HG03439 (cell line): ENCODE measurements at regions not wholly inside any gene's neighbourhood (a gene's known extent, or its start where the extent isn't known, plus 50 kb on each side); places are given as distances from the start of the nearest gene placed in this dataset.

Source experiments
- ATAC-seq: cut with Tn5 transposase; IDR thresholded peaks from one replicate; pipeline ENCODE4 v1.9.1; 2021; ENCODE audit warnings: mild to moderate bottlenecking, moderate library complexity; ENCODE audit not compliant: unreplicated experiment

DNA sequence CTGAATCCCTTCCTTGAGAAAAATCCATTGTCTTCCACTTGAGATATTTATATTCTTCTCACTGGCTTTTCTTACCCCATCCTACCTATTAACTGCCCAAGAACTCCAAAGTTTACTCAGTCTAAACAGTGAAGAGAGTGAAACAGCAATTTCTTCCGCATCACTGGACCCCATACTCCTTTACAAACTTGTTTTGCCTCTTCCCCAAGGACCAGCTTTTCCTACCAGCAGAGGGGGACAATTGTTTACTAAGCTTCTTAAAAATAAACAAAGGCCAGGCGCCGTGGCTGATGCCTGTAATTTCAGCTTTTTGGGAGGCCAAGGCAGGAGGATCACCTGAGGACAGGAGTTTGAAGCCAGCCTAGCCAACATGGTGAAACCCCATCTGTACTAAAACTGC is 52.0 kb downstream of the LRATD1 start:
- no peak for ATAC-seq

DNA sequence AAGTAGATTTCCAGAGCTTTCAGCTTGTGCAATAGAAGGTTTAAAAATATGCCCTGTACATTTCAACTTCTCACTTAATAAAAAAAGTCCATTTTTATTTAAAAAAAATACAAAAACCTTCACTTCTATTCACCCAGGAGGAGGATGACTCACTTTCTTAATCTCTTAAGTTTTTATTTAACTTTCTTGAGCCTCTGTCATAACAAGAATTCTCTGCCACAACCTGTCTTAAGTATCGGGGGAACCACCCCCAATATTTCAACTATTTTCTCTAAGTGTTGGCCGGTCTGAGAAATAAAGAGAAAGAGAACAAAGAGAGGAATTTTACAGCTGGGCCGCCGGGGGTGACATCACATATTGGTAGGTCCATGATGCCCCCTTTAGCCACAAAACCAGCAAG is 58.4 kb downstream of the LRATD1 start:
- ATAC-seq = no peak

DNA sequence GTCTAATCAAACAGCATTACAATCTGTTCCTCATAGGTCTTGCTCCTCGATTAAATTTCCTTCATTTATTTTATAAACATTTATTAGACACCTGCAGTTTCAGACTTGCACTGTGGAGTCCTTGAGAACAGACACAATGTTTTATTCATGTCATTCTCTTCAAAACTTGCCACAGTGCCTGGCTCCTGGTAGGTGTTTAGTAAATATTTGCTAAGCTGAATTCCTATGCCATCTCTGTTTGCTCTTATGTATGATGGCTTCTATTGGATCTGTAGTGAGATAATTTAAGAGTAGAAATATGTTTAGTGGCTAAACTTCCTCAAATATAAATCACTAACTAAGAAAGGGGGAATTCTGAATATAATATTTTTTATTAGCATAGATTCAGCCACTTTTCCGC is 61.4 kb downstream of the LRATD1 start:
- ATAC-seq = no peak

DNA sequence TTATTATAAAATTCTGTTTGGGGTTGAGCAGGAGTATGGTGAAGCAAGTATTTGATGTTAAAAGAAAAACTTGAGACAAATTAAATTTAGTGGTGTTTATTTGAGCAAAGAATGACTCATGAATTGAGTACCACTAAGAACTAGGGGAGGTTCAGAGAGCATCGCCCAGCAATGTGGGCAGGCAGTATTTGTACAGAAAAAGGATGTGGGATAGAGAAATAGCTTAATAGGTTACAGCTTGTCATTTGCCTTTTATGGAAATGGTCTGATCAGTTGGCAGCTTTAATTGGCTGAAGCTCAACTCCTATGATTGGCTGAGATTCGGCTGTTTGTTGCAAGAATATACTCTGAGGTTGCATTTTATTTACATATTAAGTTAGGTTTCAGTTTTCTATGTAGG is 68.2 kb downstream of the LRATD1 start:
- ATAC-seq = no peak

DNA sequence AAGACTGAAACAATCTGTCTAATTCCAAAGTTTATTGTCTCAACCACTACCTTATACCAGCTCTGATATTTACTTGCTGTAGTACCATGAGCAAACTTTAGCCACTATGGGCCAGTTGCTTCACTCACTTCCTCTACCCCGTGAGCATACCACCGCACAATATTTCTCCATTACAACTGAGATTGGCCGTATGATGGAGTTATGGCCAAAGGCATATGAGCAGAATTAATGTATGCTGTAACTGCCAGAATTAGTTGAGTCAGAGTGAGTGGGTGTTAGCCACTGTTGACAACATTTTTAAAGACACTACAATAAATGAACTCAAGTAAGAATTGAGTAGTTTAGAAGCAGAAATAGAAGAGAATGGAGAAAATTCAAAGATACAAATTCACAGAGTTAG is 69.7 kb downstream of the LRATD1 start:
- ATAC-seq = no peak

DNA sequence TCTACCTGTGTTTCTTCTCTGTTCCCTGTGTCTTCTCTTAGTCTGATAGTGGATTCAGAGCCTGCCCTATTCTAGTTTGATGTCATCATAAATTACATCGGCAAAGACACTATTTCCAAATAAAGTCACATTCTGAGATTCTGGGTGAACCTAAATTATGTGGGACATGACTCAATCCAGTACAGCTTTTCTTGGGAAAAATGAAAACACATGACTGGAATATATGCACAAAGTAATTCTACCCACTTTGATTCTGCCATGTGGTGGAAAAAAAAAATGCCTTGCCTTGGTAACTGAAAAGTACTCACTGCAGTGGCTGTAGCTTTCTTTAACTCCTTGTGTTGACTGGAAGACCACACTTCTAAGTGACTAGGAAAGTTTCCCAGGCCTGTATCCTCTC is 73.7 kb downstream of the LRATD1 start:
- no peak for ATAC-seq

DNA sequence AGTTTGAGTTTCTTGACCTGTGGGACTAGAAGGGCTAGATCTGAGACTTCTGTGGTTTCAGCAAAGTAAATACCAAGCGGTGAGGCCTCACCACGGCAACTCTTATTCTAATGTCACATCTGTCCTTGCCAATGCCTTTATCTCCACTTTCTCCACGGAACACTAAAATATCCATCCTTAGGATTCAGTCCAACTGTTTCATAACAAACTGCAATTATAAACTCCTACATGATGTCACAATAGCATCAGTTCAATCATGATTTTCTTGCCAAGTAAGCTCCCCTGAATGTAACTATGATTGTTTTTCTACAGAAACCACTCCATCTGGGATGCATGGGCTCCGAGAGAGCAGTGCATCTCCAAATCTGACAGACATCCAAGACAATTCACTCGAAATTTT is 79.6 kb downstream of the LRATD1 start:
- no peak for ATAC-seq

DNA sequence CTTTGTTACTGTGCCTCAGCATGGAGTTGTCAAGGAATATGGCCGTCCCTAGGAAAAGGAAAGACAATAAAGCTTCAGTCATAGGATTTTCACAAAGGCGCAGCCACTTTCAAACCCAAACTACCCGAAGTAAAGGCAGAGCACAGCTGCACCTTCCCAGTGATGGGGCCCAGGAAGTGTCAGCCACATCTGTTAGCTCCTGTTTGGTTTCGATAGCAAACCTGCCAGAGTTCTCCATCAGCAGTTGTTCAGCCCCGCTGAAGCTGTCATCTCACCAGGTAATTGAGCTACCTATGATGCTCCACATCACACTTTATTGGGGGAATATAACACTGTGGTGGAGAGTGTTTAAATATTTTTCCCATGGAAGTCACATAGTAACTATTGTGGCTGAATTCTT is 80.7 kb downstream of the LRATD1 start:
- no peak for ATAC-seq

DNA sequence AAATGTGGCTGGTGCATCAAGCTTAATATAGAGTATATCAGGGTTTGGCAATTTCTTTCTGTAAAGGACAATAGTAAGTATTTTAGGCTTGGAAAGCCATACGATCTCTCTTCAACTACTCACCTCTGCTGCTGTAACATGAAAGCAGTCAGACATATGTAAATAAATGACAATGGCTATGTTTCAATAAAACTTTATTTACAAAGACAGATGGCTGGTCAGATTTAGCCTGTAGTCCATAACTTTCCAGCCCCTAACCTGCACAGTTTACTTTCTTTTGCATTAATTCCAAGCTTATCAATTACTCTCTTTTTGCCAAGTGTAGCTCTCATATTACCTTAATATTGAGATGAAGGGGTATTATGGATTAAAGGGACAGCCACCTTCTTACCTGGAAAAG is 83.1 kb downstream of the LRATD1 start:
- no peak for ATAC-seq

DNA sequence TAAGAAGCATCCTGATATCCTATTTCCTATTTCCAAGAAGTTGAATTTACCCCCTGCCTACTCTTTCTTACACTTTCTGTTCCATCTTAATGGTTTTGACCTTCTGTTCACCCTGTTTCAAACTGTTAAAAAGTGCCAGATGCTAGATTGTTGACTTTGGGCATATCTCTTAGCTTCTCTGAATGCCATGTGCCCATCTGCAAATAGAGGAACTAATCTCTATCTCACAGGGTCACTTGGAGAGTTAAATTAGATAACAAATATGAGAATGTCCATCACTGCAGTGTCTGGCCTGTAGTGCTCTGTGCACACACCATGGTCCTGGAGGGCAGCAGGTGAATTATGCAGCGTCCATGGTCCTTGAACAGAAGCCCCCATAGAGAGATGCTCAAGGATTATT is 83.8 kb downstream of the LRATD1 start:
- ATAC-seq = no peak

DNA sequence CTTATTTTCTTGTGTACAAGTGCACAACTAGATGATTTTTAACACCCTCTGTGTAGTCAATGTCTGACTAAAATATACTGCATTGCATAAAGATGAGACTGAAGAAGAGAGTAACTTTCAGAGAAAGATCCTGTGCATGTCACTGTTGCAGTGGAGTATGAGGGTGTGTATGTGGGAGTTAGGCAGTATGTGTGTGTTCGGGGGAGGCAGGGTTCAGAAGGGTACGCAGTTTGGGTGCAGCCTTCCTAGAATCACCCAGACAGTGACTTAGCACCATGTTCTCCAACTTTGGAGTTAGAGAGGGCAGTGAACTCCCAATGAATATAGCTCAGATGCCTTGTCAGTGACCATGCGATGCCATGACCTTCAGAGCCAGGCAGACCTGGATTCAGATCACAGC is 84.6 kb downstream of the LRATD1 start:
- ATAC-seq = no peak

DNA sequence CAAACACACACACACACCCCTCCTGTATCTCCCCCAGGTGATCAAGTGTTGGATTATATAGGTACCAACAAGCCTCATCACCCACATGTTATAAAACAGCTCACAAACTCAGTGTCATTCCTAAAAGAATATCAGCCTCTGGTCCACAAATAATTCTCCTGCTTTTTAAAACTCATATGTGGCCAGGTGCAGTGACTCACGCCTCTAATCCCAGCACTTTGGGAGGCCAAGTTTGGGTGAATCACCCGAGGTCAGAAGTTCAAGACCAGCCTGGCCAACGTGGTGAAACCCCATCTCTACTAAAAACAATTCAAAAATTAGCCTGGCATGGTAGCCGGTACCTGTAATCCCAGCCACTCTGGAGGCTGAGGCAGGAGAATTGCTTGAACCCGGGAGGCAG is 87.8 kb downstream of the LRATD1 start:
- ATAC-seq = no peak

DNA sequence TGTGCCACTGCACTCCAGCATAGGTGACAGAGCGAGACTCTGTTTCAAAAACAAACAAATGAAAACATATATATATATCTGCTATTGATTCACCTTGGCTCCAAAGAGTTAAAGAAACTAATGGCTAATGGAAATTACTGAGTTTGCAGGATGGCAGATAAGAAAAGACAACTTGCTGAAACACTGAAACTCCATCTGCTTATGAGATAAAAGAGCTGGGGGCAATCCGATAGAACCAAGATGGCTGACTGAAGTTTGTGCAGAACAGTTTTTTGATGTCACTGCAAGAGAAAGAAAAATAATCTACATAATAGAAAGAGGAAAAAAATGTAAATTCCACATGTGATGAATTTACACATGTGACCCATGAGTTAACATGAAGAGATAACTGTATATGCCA is 88.2 kb downstream of the LRATD1 start:
- no peak for ATAC-seq

DNA sequence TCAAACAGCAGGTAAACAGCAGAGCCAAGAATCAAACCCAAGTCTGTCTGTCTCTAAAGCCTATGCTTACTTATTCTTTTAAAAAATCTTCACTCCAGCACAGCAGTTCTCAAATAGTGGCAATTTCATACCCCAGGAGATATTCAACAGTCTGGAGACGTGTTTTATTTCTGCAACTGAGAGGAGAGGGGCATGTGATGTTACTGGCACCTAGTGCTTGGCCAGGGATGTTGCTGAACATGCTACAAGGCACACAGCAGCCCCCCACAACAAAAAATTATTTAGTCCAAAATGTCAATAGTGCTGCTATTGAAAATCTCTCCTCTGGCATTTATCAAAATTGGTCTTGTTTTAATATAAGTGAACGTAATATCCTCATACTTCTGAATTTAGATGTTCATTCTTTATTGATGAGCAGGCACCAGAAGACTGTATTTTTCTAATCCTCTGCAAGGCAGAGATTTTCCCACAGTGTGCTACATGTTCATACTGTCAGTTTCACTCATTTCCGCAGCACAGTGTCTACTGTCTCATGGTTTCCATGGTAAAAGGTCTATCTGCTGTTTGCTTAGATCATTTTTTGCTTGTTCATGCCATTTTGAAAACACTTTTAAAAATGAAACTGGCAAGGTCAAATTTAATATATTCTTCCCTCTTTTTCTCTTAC is 90.5 kb downstream of the LRATD1 start:
- no peak for ATAC-seq

DNA sequence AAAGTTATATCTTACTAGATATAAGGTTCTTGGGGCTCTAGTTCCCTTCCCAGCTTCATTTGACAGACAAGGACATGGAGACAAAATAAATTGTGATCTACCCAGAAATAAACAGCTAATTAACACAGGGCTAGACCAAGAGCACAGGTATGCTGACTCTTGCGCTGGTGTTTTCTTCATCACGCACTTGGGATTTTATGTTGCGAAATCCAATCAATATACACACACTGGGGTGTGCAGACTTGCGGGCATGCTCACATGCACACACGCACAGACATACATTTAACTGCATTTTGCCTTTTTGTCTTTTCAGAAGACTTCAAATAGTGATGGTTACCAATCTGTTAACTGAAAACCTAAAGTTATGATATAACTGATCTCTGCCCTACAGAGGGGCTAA is 91.2 kb downstream of the LRATD1 start:
- no peak for ATAC-seq

DNA sequence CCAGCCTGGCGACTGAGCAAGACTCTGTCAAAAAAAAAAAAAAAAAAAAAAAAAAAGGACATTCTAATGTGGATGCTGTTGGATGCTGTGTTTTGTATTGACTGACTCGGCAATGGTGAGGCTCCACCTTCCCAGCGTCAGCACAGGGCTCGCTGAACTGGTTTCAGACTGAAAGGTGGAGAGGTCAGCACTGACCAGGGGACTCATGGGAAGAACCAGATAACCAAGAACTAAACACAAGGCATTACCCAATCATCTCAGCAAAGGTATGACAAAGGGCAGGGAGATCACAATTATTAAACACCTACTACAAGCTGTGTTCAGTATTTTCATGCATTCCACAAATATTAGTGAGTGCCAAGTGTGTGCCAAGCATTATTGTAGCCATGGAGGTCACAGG is 103.2 kb downstream of the LRATD1 start:
- no peak for ATAC-seq

DNA sequence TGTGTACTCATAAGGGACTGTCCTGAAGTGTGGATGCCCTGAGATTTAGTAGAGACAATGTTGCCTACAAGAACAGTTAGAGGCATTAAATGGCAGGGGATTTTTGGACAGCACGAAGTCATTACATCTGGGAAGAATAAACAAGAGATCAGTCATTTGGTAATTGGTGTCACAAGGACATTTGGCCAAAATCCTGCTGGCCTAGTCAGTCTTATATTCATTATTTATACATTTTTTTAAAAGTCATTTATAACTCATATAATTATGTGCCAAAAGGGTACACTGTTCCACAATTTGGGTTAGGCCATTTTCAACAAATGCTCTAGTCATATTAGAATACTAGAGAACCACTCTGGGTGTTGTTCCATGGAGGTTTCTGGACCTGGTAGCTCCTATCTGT is 104.7 kb downstream of the LRATD1 start:
- no peak for ATAC-seq

DNA sequence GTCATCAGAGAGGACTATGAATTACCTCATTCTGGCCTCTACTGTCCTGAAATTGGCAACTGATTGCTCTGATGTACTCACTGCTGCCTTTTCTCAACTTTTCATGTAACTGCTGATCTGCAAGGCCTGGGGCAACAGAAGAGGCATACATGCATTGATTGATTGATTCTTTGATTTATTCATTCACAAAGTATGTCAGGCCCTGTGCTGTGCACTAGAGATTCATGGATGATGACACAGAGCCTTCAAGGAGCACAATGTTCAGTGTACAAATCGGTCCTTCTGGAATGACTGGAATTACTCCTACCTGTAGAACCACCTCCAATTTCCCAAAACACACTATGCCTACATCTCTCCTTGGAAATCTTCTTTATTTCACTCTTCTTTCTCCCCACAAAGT is 111.3 kb downstream of the LRATD1 start:
- no peak for ATAC-seq

DNA sequence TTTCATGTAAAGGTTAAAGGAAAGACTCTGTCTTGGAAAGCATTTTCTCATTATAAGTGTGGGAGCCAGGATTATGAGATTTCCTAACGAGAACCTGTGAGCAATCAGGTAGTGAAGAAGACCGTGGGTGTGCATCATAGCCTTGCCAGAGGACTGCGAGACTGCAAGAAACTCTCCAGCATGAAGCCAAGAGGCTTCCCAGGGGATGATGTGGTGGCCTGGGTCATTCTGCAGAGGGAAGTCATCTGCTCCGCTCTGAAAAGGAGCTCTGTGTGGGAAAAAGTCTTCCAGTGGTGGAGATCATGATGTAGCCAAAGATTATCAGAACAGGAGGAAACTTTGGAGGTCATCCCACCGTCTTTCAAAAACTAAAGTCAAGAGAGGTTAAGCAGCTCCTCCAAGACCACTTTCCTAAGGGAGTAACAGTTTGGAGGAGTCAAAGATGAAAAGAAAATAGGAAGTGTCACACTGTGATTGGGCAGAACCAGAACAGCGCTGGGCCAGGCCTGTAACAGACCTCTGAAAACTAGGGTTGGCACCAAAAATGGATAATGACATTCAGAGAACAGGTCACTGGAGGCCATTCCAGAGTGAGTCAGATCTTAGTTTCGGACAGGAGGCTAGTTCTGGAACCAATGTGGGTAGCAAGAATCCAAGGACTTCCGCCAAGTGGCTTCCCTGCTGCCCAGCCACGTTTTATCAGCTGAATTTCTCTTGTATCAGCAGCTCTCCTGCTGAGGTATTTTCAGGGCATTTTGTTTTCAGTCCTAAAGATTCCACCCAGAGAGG is 113.0 kb downstream of the LRATD1 start:
- no peak for ATAC-seq

DNA sequence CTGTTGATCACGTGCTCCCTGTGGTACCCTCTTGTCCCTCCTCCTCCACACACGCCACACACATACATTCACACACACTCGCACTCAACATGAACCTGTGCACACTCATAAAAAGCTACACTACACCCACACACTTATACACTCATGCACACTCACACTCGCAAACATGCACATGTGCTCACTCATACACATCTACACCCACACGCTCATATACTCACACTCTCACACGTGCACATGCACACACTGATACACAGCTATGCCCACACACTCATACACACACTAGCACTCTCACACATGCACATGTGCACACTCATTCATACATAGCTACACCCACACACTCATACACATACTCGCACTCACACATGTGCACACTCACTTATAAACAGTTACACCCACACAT is 113.6 kb downstream of the LRATD1 start:
- ATAC-seq = no peak

DNA sequence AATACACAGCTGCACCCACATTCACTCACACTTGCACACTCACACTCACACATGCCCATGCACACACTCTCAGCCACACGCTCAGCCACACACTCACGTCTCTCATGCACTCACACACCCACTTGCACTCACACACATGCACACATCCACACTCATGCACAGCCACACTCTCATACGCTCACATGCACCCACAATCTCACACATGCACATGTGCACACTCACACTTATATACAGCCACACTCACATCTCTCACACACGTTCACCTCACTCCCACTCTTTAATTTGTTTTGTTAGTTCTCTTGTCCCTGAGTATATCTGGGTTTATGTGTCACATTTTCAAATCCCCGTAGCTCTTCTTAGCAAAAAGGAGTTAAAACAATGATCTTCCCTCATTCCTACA is 114.9 kb downstream of the LRATD1 start:
- ATAC-seq = no peak

DNA sequence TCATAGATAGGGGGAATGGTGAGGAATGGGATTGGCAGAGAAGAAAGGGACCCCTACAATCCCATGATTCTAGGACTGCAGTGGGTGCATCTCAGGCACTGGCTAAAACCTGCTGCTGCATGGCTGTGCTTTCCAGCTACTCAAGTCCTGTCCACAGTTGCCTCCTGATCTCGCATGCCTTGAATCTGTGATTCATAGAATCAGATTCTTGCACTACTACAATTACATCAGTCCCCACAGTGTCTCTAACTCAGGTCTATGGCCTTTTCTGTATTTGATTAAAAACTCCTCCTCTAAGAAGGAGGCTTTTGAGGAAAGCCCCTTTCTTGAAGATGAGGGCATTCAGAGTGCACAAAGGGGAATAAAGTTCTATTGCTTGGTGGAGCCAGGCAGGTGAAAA is 117.4 kb downstream of the LRATD1 start:
- no peak for ATAC-seq

DNA sequence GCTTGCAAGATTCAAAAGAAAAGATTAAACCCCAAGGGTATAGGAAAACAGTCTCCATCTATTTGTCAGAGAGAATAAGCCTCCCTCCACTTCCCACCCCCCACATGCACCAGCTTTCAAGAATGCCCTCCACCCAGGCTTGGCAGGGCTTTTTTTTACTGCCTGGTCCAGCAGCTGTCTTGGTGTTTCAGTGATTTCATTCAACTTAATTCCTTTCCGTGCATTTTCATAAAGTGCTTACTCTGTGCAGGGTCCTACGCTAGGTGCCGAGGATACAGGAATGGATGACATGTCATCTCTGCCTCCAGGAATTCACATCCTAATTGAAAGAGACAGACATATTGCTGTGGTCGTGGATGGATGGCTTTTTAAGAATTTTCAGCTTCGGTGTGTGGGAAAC is 117.9 kb downstream of the LRATD1 start:
- ATAC-seq = no peak
